ENCODE measurements at regions not wholly inside any gene's neighbourhood (a gene's known extent, or its start where the extent isn't known, plus 50 kb on each side); places are given as distances from the start of the nearest gene placed in this dataset.

DNA sequence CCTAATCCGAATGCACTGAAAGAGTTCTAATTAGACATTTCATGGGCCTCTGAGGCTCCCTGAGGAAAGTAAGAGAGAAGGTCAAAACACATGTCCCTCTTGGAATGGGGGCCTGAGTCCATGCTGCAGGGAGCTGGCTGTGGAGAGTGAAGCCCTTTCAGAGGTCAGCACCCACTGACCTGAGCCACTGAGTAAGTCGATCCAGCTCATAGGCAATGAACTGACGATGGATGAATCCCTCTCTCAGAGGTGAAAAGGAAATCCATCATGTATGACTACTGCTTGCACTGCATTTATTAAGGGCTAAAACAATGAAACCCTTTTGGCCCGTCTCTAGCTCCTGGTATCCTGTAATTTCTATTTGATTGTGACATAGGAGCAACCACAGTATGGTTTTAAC is 288.9 kb upstream of the VLDLR start:
- Mint-ChIP-seq H3K27me3 (ENCODE audit: low read depth) (no peaks in the 10 kb centered on the region), H3K4me1 (ENCODE audit: low read depth) (no peaks in the 10 kb centered on the region), H3K36me3 (ENCODE audit: low read depth) (no peaks in the 10 kb centered on the region), H3K4me3 (no peak overlapping the region), H3K27ac (no peak overlapping the region), H3K9me3 (ENCODE audit: insufficient read depth) (no peaks in the 10 kb centered on the region)
- no peak for ATAC-seq
- no peak for DNase-seq
- POLR2A ChIA-PET, result no interaction called here
- CTCF ChIA-PET, result no interaction called here

DNA sequence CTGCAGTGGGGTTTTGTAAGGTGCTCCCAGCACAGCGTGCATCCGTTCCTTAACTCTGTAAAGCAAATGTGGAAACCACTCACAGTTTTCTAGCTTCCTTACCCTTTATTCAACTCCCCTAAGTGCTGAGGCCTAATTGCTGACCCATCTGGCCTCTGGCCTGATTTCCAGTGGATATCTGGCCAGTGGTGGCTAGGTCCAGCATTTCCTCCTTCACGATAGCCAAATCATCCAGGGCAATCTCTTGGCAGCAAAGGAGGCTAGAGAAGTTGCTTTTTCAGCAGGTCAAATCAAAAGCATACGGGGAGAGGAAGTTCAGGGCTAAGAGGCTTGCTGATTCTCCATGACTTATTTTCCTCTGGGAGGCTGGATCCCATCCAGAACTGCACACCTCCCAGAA is 286.3 kb upstream of the VLDLR start:
- no peaks in the 10 kb centered on the region for H3K4me1 Mint-ChIP-seq (ENCODE audit: low read depth)
- H3K4me3 Mint-ChIP-seq, result no peak overlapping the region
- H3K27me3 Mint-ChIP-seq (ENCODE audit: low read depth), result no peaks in the 10 kb centered on the region
- no peak for DNase-seq
- H3K36me3 Mint-ChIP-seq (ENCODE audit: low read depth), result no peaks in the 10 kb centered on the region
- no peak for ATAC-seq
- POLR2A ChIA-PET, result no interaction called here
- H3K9me3 Mint-ChIP-seq (ENCODE audit: insufficient read depth), result no peaks in the 10 kb centered on the region
- CTCF ChIA-PET, result no interaction called here
- H3K27ac Mint-ChIP-seq, result no peak overlapping the region

DNA sequence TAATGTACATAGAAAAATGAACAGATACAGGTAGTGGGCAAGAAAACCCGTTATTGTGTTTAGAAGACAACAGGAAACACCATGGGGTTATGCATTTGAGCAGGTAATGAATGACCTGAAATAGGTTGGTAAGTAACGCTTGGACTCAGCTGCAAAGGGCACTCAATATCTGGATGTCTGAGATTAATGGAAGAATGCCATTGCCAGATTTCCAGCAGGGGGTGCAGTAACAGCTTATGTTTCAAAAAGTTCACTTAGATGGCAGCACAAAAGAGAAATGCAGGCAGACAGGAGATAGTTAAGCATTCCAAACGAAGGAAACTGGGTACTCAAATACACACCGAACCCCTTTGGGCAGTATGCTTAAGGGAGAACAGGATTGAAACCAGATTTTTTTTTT is 285.5 kb upstream of the VLDLR start:
- DNase-seq, result no peak
- no peaks in the 10 kb centered on the region for H3K4me1 Mint-ChIP-seq (ENCODE audit: low read depth)
- no peak overlapping the region for H3K27ac Mint-ChIP-seq
- POLR2A ChIA-PET, result no interaction called here
- no peak for ATAC-seq
- H3K27me3 Mint-ChIP-seq (ENCODE audit: low read depth), result no peaks in the 10 kb centered on the region
- CTCF ChIA-PET, result no interaction called here
- no peaks in the 10 kb centered on the region for H3K36me3 Mint-ChIP-seq (ENCODE audit: low read depth)
- H3K4me3 Mint-ChIP-seq, result no peak overlapping the region
- no peaks in the 10 kb centered on the region for H3K9me3 Mint-ChIP-seq (ENCODE audit: insufficient read depth)

DNA sequence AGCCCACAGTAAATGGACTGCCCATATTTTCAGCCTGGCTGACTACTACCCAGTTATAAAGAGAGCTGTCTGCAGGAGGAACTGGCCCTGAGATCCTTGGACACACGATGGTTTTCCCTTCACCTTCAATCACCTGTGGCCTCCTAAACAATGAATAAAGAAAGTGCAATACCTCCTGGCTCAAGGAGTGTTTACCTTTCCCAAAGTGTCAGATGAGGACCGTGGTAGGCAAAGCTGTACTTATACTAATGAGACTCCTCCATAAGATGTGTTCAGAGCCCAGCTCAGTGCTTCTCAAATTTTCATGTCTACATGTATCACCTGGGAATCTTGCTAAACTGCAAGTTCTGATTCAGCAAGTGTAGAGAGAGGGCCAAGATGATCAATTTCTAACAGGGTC is 284.5 kb upstream of the VLDLR start:
- DNase-seq (no peak), ATAC-seq (no peak)
- CTCF ChIA-PET, result no interaction called here

DNA sequence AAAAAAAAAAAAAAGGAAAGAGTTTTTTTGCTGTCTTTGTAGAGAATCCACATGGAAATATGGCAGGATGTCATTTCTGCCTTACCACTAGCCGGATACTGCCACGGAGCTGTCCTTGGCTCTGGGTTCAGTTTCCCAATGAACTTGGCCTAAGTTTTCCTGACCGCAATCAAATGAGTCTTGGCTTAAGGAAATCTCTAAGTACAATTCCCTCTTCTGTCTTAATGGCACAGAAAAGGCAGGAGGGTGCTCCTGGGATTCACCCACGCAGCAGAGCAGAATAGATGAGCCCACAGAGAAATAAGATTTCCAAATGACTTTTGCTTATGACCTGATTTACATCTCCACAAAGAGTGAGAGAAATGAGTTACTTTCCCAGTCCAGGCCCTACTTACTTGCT is 284.0 kb upstream of the VLDLR start:
- no peaks in the 10 kb centered on the region for H3K9me3 Mint-ChIP-seq (ENCODE audit: insufficient read depth)
- ChIA-PET POLR2A (no interaction called here), CTCF (no interaction called here)
- ATAC-seq, result no peak
- H3K27me3 Mint-ChIP-seq (ENCODE audit: low read depth), result no peaks in the 10 kb centered on the region
- H3K36me3 Mint-ChIP-seq (ENCODE audit: low read depth), result no peaks in the 10 kb centered on the region
- DNase-seq, result no peak
- no peaks in the 10 kb centered on the region for H3K4me1 Mint-ChIP-seq (ENCODE audit: low read depth)
- no peak overlapping the region for H3K27ac Mint-ChIP-seq
- H3K4me3 Mint-ChIP-seq, result no peak overlapping the region

More for the DNA sequence above, 284.5 kb upstream of the VLDLR start:
- H3K9me3 Mint-ChIP-seq (ENCODE audit: insufficient read depth), result no peaks in the 10 kb centered on the region
- no peaks in the 10 kb centered on the region for H3K4me1 Mint-ChIP-seq (ENCODE audit: low read depth)
- no peaks in the 10 kb centered on the region for H3K27me3 Mint-ChIP-seq (ENCODE audit: low read depth)
- no peak overlapping the region for H3K4me3 Mint-ChIP-seq
- POLR2A ChIA-PET, result no interaction called here
- H3K36me3 Mint-ChIP-seq (ENCODE audit: low read depth), result no peaks in the 10 kb centered on the region
- no peak overlapping the region for H3K27ac Mint-ChIP-seq

DNA sequence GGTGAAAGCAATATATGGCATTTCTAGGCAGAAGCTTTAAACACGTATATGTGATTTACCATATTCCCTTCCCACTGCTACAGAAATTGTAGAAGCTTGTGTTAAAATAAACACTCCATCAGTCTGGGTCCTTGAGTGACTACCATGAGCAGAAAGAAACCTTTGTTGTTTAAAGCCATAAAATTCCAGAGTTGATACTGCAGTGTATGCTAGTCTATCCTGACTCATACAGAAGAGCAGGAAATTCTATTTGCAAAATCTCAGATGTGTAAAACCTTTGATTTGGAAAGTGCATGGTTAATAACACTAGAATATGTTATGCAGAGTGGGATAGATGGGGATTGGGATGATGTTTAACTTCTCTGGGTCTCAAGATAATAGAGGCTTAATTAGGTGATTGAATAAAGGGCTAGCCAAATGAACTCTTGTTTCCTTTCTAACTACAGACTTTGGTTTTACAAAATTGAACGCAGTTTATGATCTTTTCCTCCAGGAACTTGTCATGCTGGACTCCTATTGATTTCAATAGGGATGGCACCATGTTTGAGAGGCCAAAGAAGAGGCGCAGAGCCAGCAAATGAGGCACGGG is 282.7 kb upstream of the VLDLR start:
- no peaks in the 10 kb centered on the region for H3K27me3 Mint-ChIP-seq (ENCODE audit: low read depth)
- ATAC-seq (no peak), DNase-seq (no peak)
- no peak overlapping the region for H3K27ac Mint-ChIP-seq
- H3K4me3 Mint-ChIP-seq, result no peak overlapping the region
- CTCF ChIA-PET, result no interaction called here
- H3K4me1 Mint-ChIP-seq (ENCODE audit: low read depth), result no peaks in the 10 kb centered on the region
- no peaks in the 10 kb centered on the region for H3K9me3 Mint-ChIP-seq (ENCODE audit: insufficient read depth)
- H3K36me3 Mint-ChIP-seq (ENCODE audit: low read depth), result no peaks in the 10 kb centered on the region
- POLR2A ChIA-PET, result no interaction called here

DNA sequence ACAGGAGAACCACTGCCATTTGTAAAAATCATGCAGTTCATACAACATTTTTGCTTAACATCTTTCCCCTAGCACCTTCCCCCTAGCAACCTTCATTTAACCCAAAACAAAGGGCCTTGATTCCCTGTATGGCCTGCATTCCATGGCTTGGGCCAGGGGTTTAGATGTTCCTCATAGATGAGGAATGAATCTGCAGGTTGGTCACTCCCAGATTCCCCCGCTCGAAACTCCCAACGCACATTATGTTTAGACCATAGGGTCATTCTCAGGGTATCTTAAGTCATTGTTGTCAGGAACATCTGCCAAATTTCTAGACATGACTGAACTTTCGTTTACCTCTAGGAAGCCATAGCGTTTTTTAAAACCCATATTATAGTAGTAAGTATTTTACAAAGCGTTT is 282.2 kb upstream of the VLDLR start:
- Mint-ChIP-seq H3K4me3 (no peak overlapping the region), H3K27me3 (ENCODE audit: low read depth) (no peaks in the 10 kb centered on the region), H3K9me3 (ENCODE audit: insufficient read depth) (no peaks in the 10 kb centered on the region), H3K27ac (no peak overlapping the region), H3K4me1 (ENCODE audit: low read depth) (no peaks in the 10 kb centered on the region), H3K36me3 (ENCODE audit: low read depth) (no peaks in the 10 kb centered on the region)
- CTCF ChIA-PET, result no interaction called here
- DNase-seq, result no peak
- POLR2A ChIA-PET, result no interaction called here
- ATAC-seq, result no peak

DNA sequence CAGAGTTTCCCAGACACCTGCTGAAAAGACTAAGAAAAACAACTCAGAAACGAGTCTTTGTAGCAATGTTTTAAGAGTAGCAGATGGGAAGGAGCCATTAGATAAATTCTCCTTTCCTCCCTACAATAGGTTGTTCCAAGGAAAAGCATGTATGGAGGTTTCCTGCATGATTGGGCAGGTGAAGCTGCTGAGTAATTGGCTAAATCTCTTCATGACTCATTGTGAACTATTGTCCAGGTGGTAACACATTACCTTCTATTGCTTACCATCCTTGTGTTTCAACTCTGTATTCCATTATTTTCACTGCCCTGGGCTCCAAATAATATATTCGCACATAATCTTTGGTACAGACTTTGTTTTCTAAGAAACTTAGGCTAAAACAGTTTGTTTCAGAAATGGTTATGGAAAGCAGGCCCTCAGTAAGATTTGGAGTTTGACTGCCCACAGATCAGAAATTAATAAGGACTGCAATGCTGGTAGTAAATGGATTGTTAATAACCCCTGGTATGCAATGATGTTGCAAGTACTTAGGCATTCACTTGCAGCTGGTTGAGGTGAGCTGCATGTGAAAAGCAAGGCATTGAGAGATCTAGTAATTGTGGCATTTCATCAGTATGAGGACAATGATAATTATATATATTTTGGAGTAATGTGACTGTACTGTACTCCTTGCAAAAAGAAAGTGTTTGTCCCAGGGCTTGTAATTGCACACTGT is 281.4 kb upstream of the VLDLR start:
- ATAC-seq (no peak), DNase-seq (no peak)
- Mint-ChIP-seq H3K4me3 (no peak overlapping the region), H3K27me3 (ENCODE audit: low read depth) (no peaks in the 10 kb centered on the region), H3K36me3 (ENCODE audit: low read depth) (no peaks in the 10 kb centered on the region), H3K27ac (no peak overlapping the region), H3K4me1 (ENCODE audit: low read depth) (no peaks in the 10 kb centered on the region), H3K9me3 (ENCODE audit: insufficient read depth) (no peaks in the 10 kb centered on the region)
- CTCF ChIA-PET, result no interaction called here
- POLR2A ChIA-PET, result no interaction called here

DNA sequence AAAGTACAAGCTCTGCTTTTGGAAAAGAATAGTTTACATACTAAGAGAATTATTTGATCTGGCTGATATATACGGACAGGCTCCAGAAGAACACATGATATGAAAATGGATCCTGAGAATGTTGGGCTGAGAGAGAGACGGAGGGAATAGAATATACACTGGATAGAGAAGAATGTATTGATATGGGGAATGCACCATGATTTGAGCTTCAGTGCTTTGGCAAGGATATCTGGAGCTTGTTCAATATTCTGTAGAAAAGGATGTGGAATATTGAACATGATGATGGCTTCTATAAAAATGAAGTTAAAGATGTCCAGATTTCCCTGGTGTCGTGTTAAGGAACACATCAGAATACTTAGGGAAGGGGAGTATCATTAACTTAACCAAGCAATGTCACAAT is 280.5 kb upstream of the VLDLR start:
- no peaks in the 10 kb centered on the region for H3K27me3 Mint-ChIP-seq (ENCODE audit: low read depth)
- no peaks in the 10 kb centered on the region for H3K36me3 Mint-ChIP-seq (ENCODE audit: low read depth)
- H3K4me1 Mint-ChIP-seq (ENCODE audit: low read depth), result no peaks in the 10 kb centered on the region
- CTCF ChIA-PET, result no interaction called here
- POLR2A ChIA-PET, result no interaction called here
- H3K27ac Mint-ChIP-seq, result no peak overlapping the region
- no peak overlapping the region for H3K4me3 Mint-ChIP-seq
- no peaks in the 10 kb centered on the region for H3K9me3 Mint-ChIP-seq (ENCODE audit: insufficient read depth)
- DNase-seq (no peak), ATAC-seq (no peak)

DNA sequence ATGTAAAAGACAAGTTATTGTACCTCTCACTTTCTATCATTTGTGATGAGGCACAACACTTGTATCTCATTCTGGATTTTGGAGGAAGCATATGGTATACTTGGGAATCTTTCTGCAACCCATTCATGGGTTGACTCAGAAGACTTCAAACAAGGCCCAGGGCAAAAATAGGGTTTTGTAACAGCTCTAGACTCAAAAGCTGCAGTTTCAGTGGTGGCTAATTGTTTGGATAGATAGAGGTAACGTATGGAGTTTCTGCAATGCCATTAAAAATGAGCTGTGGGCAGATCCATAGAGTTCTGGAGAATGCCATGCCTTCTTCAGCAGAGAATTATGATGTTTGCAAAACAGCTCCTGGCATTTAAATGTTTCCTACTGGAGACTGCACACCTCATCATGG is 279.6 kb upstream of the VLDLR start:
- ATAC-seq, result no peak
- POLR2A ChIA-PET, result no interaction called here

DNA sequence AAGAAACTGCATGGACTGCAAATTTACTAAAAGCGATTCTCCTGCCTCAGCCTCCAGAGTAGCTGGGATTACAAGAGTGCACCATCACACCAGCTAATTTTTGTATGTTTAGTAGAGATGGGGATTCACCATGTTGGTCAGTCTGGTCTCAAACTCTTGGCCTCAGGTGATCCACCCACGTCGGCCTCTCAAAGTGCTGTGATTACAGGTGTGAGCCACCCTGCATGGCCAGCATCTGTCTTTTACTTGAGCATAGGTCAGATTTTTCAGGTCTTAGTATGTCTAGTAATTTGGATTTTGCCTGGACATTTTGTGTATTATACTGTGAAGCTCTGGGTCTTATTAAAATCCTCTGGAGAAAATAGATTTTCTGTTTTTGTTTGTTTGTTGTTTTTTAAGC is 277.8 kb upstream of the VLDLR start:
- ChIA-PET POLR2A (no interaction called here), CTCF (no interaction called here)
- Mint-ChIP-seq H3K27me3 (ENCODE audit: low read depth) (no peaks in the 10 kb centered on the region), H3K9me3 (ENCODE audit: insufficient read depth) (no peaks in the 10 kb centered on the region), H3K4me1 (ENCODE audit: low read depth) (no peaks in the 10 kb centered on the region), H3K4me3 (no peak overlapping the region), H3K36me3 (ENCODE audit: low read depth) (no peaks in the 10 kb centered on the region), H3K27ac (no peak overlapping the region)
- no peak for ATAC-seq
- DNase-seq, result no peak

More for the DNA sequence above, 279.6 kb upstream of the VLDLR start:
- H3K4me1 Mint-ChIP-seq (ENCODE audit: low read depth), result no peaks in the 10 kb centered on the region
- no peaks in the 10 kb centered on the region for H3K27me3 Mint-ChIP-seq (ENCODE audit: low read depth)
- CTCF ChIA-PET, result no interaction called here
- H3K36me3 Mint-ChIP-seq (ENCODE audit: low read depth), result no peaks in the 10 kb centered on the region
- H3K4me3 Mint-ChIP-seq, result no peak overlapping the region
- no peak overlapping the region for H3K27ac Mint-ChIP-seq
- DNase-seq, result no peak
- no peaks in the 10 kb centered on the region for H3K9me3 Mint-ChIP-seq (ENCODE audit: insufficient read depth)

DNA sequence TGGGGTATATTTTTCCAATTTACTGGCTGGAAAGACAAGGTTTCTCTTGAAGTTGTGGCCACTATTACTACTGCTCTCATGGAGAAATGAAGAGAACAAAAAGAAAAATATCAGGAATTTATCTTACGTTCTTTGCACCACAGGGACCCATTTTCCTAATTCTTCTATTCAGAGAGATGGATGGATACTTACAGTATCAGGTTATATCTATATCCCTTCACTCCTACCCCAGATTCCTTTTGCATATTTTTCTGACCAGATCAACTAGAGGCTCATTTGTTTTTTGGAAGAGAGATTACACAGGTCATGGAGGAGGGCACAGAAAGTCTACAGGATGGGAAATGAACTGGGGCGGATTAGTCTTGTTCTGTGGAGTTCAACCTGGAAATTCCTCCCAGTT is 277.2 kb upstream of the VLDLR start:
- ChIA-PET CTCF (no interaction called here), POLR2A (no interaction called here)
- Mint-ChIP-seq H3K9me3 (ENCODE audit: insufficient read depth) (no peaks in the 10 kb centered on the region), H3K4me1 (ENCODE audit: low read depth) (no peaks in the 10 kb centered on the region), H3K27ac (no peak overlapping the region), H3K4me3 (no peak overlapping the region), H3K27me3 (ENCODE audit: low read depth) (no peaks in the 10 kb centered on the region), H3K36me3 (ENCODE audit: low read depth) (no peaks in the 10 kb centered on the region)
- ATAC-seq, result no peak
- DNase-seq, result no peak

DNA sequence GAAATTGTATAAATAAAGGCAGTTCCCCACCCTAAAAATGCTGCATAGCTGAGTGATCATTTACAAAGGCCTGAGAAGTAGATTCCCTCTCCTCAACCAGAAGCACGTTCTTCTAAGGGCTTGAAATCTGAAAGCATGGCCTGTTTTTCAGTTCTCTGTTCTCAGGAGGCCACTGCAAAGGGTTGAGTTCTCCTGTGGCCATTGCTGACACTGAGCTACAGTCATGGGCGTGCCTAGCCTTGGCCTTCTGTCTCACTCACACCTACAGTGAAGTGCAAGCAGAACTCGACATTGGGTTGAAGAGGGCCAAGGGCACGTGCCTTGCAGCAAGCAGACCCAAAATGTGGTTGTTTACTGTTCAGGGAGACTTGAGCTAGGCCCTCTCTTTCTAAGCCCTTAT is 276.6 kb upstream of the VLDLR start:
- DNase-seq, result no peak
- no peaks in the 10 kb centered on the region for H3K27me3 Mint-ChIP-seq (ENCODE audit: low read depth)
- ATAC-seq, result no peak
- H3K36me3 Mint-ChIP-seq (ENCODE audit: low read depth), result no peaks in the 10 kb centered on the region
- H3K9me3 Mint-ChIP-seq (ENCODE audit: insufficient read depth), result no peaks in the 10 kb centered on the region
- ChIA-PET POLR2A (no interaction called here), CTCF (no interaction called here)
- no peak overlapping the region for H3K4me3 Mint-ChIP-seq
- no peak overlapping the region for H3K27ac Mint-ChIP-seq
- H3K4me1 Mint-ChIP-seq (ENCODE audit: low read depth), result no peaks in the 10 kb centered on the region

All from activated CD8-positive, alpha-beta T cell treated with anti-CD3 and anti-CD28 coated beads, Interleukin-2, amount 10 ng/mL, durations not matched to agents 7 days and 5 days (primary cell).